K562 (cell line): ENCODE measurements at regions not wholly inside any gene's neighbourhood (a gene's known extent, or its start where the extent isn't known, plus 50 kb on each side); places are given as distances from the start of the nearest gene placed in this dataset.

Experiments used
- ATAC-seq: fragments of 200-7000 bp; cut with Tn5 transposase; 3 replicates; pipeline ENCODE4 v1.9.1; 2020; ENCODE audit warnings: moderate library complexity
- BruUV-seq: library from RNA; stranded (reverse); fragments of 400-500 nt; replicated peaks from 2 replicates; lab custom pipeline; 2021; lab: Mats Ljungman, UMichigan
- CTCF ChIA-PET: fragments of 300-600 bp; formaldehyde crosslinking; extraction: SDS; loops from one replicate; lab custom pipeline; 2021; ENCODE audit warnings: low intra/inter-chr PET ratio; lab: Yijun Ruan, JAX
- POLR2A ChIA-PET: fragments of 300-600, 350-650 bp; sonication (Branson Sonifier 250); formaldehyde crosslinking; extraction: SDS; loops from one replicate; lab custom pipeline; 2021; ENCODE audit warnings: antibody characterized with exemption, inconsistent platforms; lab: Yijun Ruan, JAX
- DNase-seq, 4 experiments: peaks; one replicate each; pipeline versions ENCODE4 v3.0.0 to v3.0.0-alpha.2; 2011 to 2018; ENCODE audit warnings: low spot score in 3 of 4, mixed read lengths in 3 of 4; ENCODE audit errors: extremely low read depth in 1 of 4
- FAIRE-seq: peaks from 2 replicates; lab custom pipeline; 2011; peaks lifted over from hg19 to GRCh38; lab: Jason Lieb, UNC
- H2AFZ ChIP-seq: 2 replicates; pipeline ENCODE4 v1.6.0; 2011; ENCODE audit warnings: low read depth, low read length, control low read depth, inconsistent platforms
- H3K27ac ChIP-seq: fragments of 200-600 bp; 3 replicates; pipeline ENCODE4 v1.8.0; 2011; ENCODE audit warnings: low read depth, mild to moderate bottlenecking, control low read depth, inconsistent platforms, low read length, moderate library complexity, mixed read lengths; ENCODE audit errors: extremely low read depth
- H3K27me3 ChIP-seq, 2 experiments: fragments of 300-600 bp in 1 of 2; 2 replicates in 1 of 2; 3 replicates in 1 of 2; pipeline versions ENCODE4 v1.6.0 to v1.8.0; 2011; ENCODE audit warnings: inconsistent platforms in 2 of 2, low read length in 2 of 2, mild to moderate bottlenecking in 1 of 2, mixed read lengths in 1 of 2, moderate library complexity in 1 of 2; ENCODE audit not compliant: control insufficient read depth in 2 of 2, insufficient read depth in 2 of 2
- H3K36me3 ChIP-seq: fragments of 300-600 bp; 3 replicates; pipeline ENCODE4 v1.8.0; 2011; ENCODE audit warnings: mild to moderate bottlenecking, low read length, inconsistent platforms; ENCODE audit not compliant: control insufficient read depth, insufficient read depth
- H3K4me1 ChIP-seq, 2 experiments: fragments of 200-600 bp in 1 of 2; replicated peaks in 1 of 2; 2 replicates in 1 of 2; 3 replicates in 1 of 2; pipeline versions ENCODE4 v1.5.1 to v1.8.0; 2011; ENCODE audit warnings: inconsistent platforms in 2 of 2, low read length in 2 of 2, mild to moderate bottlenecking in 1 of 2, mixed read lengths in 1 of 2, moderate library complexity in 1 of 2; ENCODE audit not compliant: control insufficient read depth in 2 of 2, insufficient read depth in 2 of 2
- H3K4me2 ChIP-seq: 2 replicates; pipeline ENCODE4 v1.6.1; 2011; ENCODE audit warnings: low read length, control low read depth, inconsistent platforms, mixed read lengths; ENCODE audit not compliant: insufficient read depth
- H3K4me3 ChIP-seq: fragments of 200-600 bp; sonication (generic), shearing (Covaris generic); 2 replicates; pipeline ENCODE4 v1.5.1; 2016; ENCODE audit warnings: control low read depth, inconsistent platforms
- H3K79me2 ChIP-seq: fragments of 200-600 bp; 3 replicates; pipeline ENCODE4 v1.8.0; 2011; ENCODE audit warnings: low read length, inconsistent platforms; ENCODE audit not compliant: control insufficient read depth, insufficient read depth
- H3K9ac ChIP-seq, 2 experiments: 2 replicates each; pipeline versions ENCODE4 v1.6.0 to v1.6.1; 2011; ENCODE audit warnings: low read depth in 2 of 2, low read length in 2 of 2, control low read depth in 1 of 2, inconsistent platforms in 1 of 2, mild to moderate bottlenecking in 1 of 2, mixed read lengths in 1 of 2; ENCODE audit not compliant: insufficient read depth in 1 of 2
- H3K9me1 ChIP-seq: one replicate; pipeline ENCODE4 v1.6.0; 2011; ENCODE audit warnings: inconsistent platforms, mild to moderate bottlenecking, low read length, moderate library complexity; ENCODE audit not compliant: control insufficient read depth, insufficient read depth
- H3K9me3 ChIP-seq: replicated peaks from 2 replicates; pipeline ENCODE4 v1.5.1; 2011; ENCODE audit warnings: low read depth, low read length, inconsistent platforms; ENCODE audit not compliant: control insufficient read depth, insufficient read depth
- H4K20me1 ChIP-seq: replicated peaks from 2 replicates; pipeline ENCODE4 v1.6.1; 2011; ENCODE audit warnings: low read length, inconsistent platforms, mixed read lengths; ENCODE audit not compliant: control insufficient read depth, insufficient read depth
- ATF4 ChIP-seq: fragments of 450-650 bp; formaldehyde crosslinking; IDR thresholded peaks from 2 replicates; pipeline ENCODE4 v1.4.0; 2022; ENCODE audit warnings: mild to moderate bottlenecking, moderate library complexity
- ETV6 ChIP-seq, 3 experiments: fragments of 150-350 bp in 1 of 3; sonication (generic) in 1 of 3; formaldehyde crosslinking in 1 of 3; IDR thresholded peaks; 2 replicates each; pipeline versions ENCODE4 v1.6.1 to v1.8.0; 2014 to 2022; ENCODE audit warnings: borderline replicate concordance in 2 of 3, low read depth in 2 of 3, antibody characterized with exemption in 1 of 3, low read length in 1 of 3, mild to moderate bottlenecking in 1 of 3, missing genetic modification reagents in 1 of 3
- FOXK2 ChIP-seq, 2 experiments: fragments of 450-650 bp; IDR thresholded peaks in 1 of 2; conservative IDR thresholded peaks in 1 of 2; 2 replicates each; pipeline ENCODE4 v1.6.1; 2016; ENCODE audit warnings: low read depth in 2 of 2, mild to moderate bottlenecking in 1 of 2
- GABPB2 ChIP-seq: fragments of 250-450 bp; sonication (Bioruptor Pico); conservative IDR thresholded peaks from 2 replicates; pipeline ENCODE4 v1.5.1; 2021; ENCODE audit warnings: mild to moderate bottlenecking
- HIVEP1 ChIP-seq: fragments of 250-450 bp; sonication (Bioruptor Pico); IDR thresholded peaks from 2 replicates; pipeline ENCODE4 v1.4.0; 2020; ENCODE audit warnings: mild to moderate bottlenecking
- IRF1 ChIP-seq: sonication (generic); formaldehyde crosslinking; IDR thresholded peaks from 2 replicates; pipeline ENCODE4 v1.8.0; 2022; ENCODE audit warnings: missing genetic modification reagents, mild to moderate bottlenecking, borderline replicate concordance
- MEF2D ChIP-seq: conservative IDR thresholded peaks from 2 replicates; pipeline ENCODE4 v1.6.1; 2016; ENCODE audit warnings: low read depth, missing genetic modification characterization, missing compliant biosample characterization
- NFATC3 ChIP-seq: fragments of 450-650 bp; IDR thresholded peaks from 2 replicates; pipeline ENCODE4 v1.6.1; 2017; ENCODE audit warnings: mild to moderate bottlenecking
- NR2C2 ChIP-seq, 2 experiments: fragments of 200-800 bp in 1 of 2; sonication (Bioruptor generic) in 1 of 2; sonication (generic) in 1 of 2; formaldehyde crosslinking in 1 of 2; IDR thresholded peaks; 2 replicates each; pipeline versions ENCODE4 v1.6.1 to v1.8.0; 2016 to 2022; ENCODE audit warnings: mild to moderate bottlenecking in 1 of 2, missing compliant biosample characterization in 1 of 2, missing genetic modification characterization in 1 of 2, missing genetic modification reagents in 1 of 2
- RFX7 ChIP-seq: fragments of 250-450 bp; sonication (Bioruptor Pico); IDR thresholded peaks from 2 replicates; pipeline ENCODE4 v1.5.1; 2021; ENCODE audit warnings: mild to moderate bottlenecking
- THRAP3 ChIP-seq: fragments of 450-650 bp; IDR thresholded peaks from 2 replicates; pipeline ENCODE4 v1.6.1; 2016; ENCODE audit warnings: mild to moderate bottlenecking, inconsistent platforms, borderline replicate concordance
- ZNF134 ChIP-seq: fragments of 250-450 bp; sonication (Bioruptor Pico); conservative IDR thresholded peaks from 2 replicates; pipeline ENCODE4 v1.4.0; 2020
- ZNF175 ChIP-seq: fragments of 200-800 bp; sonication (Bioruptor generic); IDR thresholded peaks from 2 replicates; pipeline ENCODE4 v1.6.1; 2016; ENCODE audit warnings: low read depth, mild to moderate bottlenecking, missing genetic modification characterization, missing compliant biosample characterization
- ZNF197 ChIP-seq: fragments of 200-800 bp; sonication (Bioruptor generic); IDR thresholded peaks from 2 replicates; pipeline ENCODE4 v1.6.1; 2016; ENCODE audit warnings: low read depth, missing genetic modification characterization, missing compliant biosample characterization
- ZNF280A ChIP-seq: fragments of 450-650 bp; IDR thresholded peaks from 2 replicates; pipeline ENCODE4 v1.6.1; 2018; ENCODE audit warnings: mild to moderate bottlenecking, low read depth; ENCODE audit not compliant: partially characterized antibody
- ZNF316 ChIP-seq: fragments of 450-650 bp; IDR thresholded peaks from 2 replicates; pipeline ENCODE4 v1.6.1; 2016
- ZSCAN32 ChIP-seq: fragments of 450-650 bp; formaldehyde crosslinking; IDR thresholded peaks from 2 replicates; pipeline ENCODE4 v1.4.0; 2020; ENCODE audit warnings: mild to moderate bottlenecking, moderate library complexity
- WGBS: fragments of 100-300 bp; shearing (Covaris generic); methylation state at CpG from one replicate; pipeline ENCODE4 v1.1.6; 2016; ENCODE audit warnings: low coverage, mixed read lengths; ENCODE audit not compliant: insufficient coverage; ENCODE audit errors: missing lambda C conversion rate; 5-methylcytosine and 5-hydroxymethylcytosine counted together
- in situ Hi-C: fragments of 300-500 bp; cut with MboI; formaldehyde crosslinking; loops from 4 replicates; pipeline ENCODE4 v1.15.0; 2018; ENCODE audit warnings: inconsistent platforms, mixed read lengths
- intact Hi-C: fragments of 100-400 bp; cut with micrococcal nuclease; formaldehyde crosslinking; loops from 2 replicates; pipeline ENCODE4 v1.14.2; 2022

- FAIRE-seq: no peak
- in situ Hi-C loops: no loop called here
These were observed 551.1 kb downstream of the CAAP1 start for GRCh38 chr9:26341545-26341944.

GRCh38 chr9:26339796-26340195 lies 552.8 kb downstream of the CAAP1 start:
- Histone ChIP-seq H3K9ac (no peak overlapping the region), H3K9me3 (no peaks in the 10 kb centered on the region), H3K36me3 (no peaks in the 10 kb centered on the region), H3K4me2 (no peak overlapping the region), H3K9me1 (no peaks in the 10 kb centered on the region), H3K4me1 (no peaks in the 10 kb centered on the region), H3K4me3 (no peak overlapping the region), H3K79me2 (no peaks in the 10 kb centered on the region), H2AFZ (no peak overlapping the region), H3K27me3 (no peaks in the 10 kb centered on the region), H4K20me1 (no peaks in the 10 kb centered on the region), H3K27ac (no peak overlapping the region)
- TF ChIP-seq ZNF316 (no peak), NFATC3 (no peak), ZNF175 (CRISPR knock-in tag) (no peak), IRF1 (no peak), ZNF280A (no peak), NR2C2 (CRISPR knock-in tag; IDR thresholded peaks at IDR 0.05) (no peak), NR2C2 (tag; IDR thresholded peaks at IDR 0.05) (no peak), ETV6 (IDR thresholded peaks at IDR 0.05; ENCODE audit: borderline replicate concordance in 1 of 2, low read depth in 2 of 2, low read length in 1 of 2) (no peak), ETV6 (CRISPR knock-in tag; IDR thresholded peaks at IDR 0.05; ENCODE audit: borderline replicate concordance) (no peak), RFX7 (no peak), ATF4 (CRISPR knock-in tag) (no peak), GABPB2 (CRISPR knock-in tag) (no peak), MEF2D (tag) (no peak)
- no TSS peak for BruUV-seq
- FAIRE-seq: no peak
- no CpG with 5 or more reads among the region's 5 CpGs for WGBS
- no peak for ATAC-seq
- ChIA-PET POLR2A (no interaction called here), CTCF (no interaction called here)
- in situ Hi-C loops: no loop called here
- intact Hi-C loops: no loop called here
- no peak for DNase-seq

More at GRCh38 chr9:26341545-26341944, 551.1 kb downstream of the CAAP1 start:
- CTCF ChIA-PET: no interaction called here
- Histone ChIP-seq H3K4me2 (no peak overlapping the region), H3K79me2 (no peaks in the 10 kb centered on the region), H3K4me3 (no peak overlapping the region), H3K9me1 (no peaks in the 10 kb centered on the region), H3K9ac (no peak overlapping the region), H3K27ac (no peak overlapping the region), H3K9me3 (no peaks in the 10 kb centered on the region), H3K4me1 (no peaks in the 10 kb centered on the region), H3K36me3 (no peaks in the 10 kb centered on the region), H4K20me1 (no peaks in the 10 kb centered on the region), H2AFZ (no peak overlapping the region), H3K27me3 (no peaks in the 10 kb centered on the region)
- POLR2A ChIA-PET: no interaction called here
- intact Hi-C loops: no loop called here
- WGBS: no CpG with 5 or more reads among the region's 1 CpG
- TF ChIP-seq ZNF134 (no peak), ZNF197 (CRISPR knock-in tag) (no peak), HIVEP1 (CRISPR knock-in tag) (no peak), THRAP3 (no peak), ZSCAN32 (CRISPR knock-in tag) (no peak), FOXK2 (conservative IDR thresholded peaks at IDR 0.05 in 1 of 2, IDR thresholded peaks at IDR 0.05 in 1 of 2; ENCODE audit: low read depth in 2 of 2) (no peak)
- ATAC-seq: no peak
- DNase-seq: no peak
- BruUV-seq: no TSS peak
